Left renal pelvis (tissue), 4 donors: ENCODE measurements at regions not wholly inside any gene's neighbourhood (a gene's known extent, or its start where the extent isn't known, plus 50 kb on each side); places are given as distances from the start of the nearest gene placed in this dataset.

Experiments used
- DNase-seq, 4 donors: peaks; one replicate each; pipeline ENCODE4 v3.0.0-alpha.2; 2013; ENCODE audit warnings: low read depth in 4 of 4, low spot score in 3 of 4

DNA sequence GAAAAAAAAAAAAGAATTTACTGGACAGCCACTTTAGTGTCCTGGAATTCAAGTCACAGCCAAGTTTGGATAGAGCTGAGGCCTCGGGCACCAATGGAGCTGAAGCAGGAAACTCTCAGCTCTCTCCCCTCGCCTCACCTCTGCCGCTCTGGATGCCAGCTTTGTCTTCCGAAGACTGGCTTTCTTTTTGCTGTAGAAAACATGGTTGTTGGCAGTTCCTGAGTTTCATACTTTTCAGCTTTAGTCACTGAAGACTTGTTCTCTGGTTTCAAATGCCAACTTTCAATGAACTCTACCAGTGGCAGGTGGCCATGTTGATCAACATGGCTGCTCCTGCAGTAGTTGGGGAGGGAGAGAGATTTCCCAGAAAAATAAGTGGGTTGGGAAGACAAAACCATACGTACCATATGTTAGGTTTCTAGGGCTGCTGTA, 142.2 kb downstream of the SNX18 start:
- no peak for DNase-seq

DNA sequence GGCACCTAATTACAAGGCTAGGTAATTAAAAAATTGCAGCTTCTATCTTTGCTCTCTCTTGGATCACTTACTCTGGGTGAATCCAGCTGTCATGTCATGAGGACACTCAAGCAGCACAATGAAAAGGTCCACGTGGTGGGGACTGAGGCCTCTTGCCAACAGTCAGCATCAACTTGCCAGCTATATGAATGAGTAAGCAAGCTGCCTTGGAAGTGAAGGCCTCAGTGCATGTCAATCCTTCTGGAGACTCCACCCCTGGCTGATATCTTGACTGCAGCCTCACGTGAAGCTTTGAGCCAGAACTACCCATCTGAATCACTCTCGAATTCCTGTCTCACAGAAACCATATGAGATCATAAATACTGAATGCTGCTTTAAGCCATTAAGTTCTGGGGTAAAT, 140.5 kb downstream of the SNX18 start:
- DNase-seq, result no peak

DNA sequence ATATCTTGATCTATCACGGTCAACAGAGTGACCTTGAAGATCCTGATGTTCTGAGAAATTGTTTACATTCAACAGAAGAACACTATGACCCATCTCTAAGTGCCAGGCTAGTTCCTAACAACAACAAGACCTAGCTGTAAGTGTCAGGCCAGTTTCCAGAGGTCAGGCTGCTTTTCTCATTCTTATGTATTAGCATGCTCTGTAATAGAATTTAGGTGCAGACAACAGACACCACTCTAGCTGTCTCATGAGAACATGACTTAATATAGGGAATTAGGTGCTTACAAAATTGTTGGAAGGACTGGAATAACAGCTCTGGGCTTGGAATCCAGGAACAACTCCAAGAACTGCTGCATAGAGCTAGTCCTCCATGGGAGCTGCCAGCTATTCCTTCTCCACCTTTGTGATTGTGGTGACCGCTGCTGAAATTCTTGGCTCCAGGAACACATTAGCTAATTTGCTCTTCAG, 138.7 kb downstream of the SNX18 start:
- DNase-seq, result no peak

DNA sequence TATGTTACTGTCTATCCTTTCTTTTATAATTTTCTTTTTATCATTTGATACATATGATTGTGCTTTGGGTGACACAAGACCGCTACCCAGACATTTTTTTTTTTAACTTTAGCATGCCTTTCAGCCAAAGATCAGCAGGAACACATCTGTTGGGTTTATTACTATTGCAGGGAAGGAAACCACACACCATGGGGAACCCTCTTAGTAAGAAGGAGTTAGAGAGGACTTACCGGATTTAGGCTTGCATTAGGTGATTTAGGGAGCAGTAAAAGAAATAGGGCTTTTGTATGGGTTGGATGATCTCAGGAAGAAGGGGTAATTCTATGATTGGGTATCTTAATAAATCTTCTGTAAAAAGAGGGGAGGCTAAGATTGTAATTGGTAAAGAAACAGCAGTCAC, 138.2 kb downstream of the SNX18 start:
- no peak for DNase-seq

DNA sequence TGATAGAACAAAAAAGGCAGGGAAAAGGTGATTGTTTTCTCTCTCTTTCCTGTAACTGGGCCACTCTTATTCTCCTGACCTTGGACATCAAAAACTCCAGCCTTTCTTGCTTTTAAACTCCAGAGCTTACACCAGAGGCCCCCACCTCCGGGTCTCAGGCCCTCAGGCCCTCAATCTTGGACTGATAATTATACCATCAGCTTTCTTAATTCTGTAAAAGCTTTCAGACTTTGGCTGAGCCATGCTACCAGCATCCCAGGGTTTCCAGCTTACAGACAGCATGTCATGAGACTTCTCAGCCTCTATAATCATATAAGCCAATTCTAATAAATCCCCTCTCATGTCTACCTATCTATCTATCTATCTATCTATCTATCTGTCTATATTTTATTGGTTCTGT, 137.7 kb downstream of the SNX18 start:
- DNase-seq, result no peak

DNA sequence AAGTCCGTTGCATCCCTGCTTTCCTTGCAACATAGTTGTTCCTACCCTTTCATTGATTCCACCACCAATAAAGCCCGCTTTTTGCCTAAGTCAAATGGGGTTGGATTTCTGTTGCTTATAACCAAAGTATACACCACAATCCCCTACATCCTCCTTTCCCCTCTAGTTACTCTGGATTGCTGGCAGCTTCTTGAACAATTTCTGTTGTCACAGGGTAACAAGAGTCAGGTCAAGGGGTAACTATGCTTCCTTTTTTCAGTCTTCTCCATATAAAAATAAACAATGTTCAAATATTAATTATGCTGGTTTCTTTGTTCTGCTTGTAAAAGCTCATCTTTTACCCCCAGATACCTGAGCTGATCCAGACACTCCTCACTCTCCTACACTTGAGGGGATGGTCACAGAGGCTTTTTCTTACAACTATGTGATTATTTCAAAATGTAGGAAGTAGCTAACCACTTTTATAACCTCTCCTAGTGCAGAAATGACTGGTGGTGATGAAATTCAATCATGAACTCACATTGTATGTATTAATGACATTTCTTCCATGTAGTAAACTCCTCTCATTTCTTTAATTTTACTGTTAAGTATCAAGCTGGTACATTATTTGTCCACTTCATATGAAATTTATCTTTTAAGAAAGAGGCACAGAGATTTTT, 136.5 kb downstream of the SNX18 start:
- DNase-seq, result no peak

DNA sequence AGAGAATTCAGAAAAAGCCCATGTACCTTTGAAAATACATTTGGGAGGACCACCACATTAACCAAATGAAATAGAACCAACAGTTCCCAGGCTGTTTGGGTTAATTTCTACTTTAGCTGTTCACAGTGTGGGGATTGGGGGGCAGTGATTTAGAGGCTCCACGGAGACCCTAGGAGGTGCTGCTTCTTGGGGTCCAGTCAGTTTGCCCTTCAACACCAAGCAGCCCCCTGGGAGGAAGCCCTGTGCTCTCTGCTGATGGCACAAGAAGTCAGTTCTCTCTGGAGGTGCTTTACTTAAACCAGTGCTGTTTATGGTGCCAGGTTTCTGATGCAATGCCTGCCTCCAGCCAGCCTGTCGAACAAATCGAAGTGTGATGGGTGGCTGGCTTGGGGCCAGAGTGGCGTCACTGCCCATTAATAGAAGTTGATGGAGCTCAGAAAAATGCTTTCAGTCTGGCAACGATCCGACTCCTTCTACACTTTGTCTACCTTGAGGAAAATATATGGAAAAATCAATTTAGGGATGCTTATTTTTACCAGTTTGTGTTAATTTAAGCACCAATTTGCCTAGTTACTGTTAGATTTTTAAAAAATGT, 134.0 kb downstream of the SNX18 start:
- DNase-seq, result peak in 1 of 4 donors; percentile 29

DNA sequence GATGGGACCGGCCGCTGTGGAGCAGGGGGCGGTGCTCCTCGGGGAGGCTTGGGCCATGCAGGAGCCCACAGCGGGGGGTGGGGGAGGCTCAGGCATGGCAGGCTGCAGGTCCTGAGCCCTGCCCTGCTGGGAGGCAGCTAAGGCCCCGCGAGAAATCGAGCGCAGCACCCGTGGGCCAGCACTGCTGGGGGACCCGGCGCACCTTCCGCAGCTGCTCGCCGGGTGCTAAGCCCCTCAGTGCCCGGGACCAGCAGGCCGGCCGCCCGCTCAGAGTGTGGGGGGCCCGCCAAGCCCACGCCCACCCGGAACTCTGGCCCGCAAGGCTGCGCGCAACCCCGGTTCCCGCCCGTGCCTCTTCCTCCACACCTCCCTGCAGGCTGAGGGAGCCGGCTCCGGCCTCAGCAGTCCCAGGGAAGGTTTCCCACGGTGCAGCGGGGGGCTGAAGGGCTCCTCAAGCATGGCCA, 131.5 kb downstream of the SNX18 start:
- DNase-seq, result no peak

DNA sequence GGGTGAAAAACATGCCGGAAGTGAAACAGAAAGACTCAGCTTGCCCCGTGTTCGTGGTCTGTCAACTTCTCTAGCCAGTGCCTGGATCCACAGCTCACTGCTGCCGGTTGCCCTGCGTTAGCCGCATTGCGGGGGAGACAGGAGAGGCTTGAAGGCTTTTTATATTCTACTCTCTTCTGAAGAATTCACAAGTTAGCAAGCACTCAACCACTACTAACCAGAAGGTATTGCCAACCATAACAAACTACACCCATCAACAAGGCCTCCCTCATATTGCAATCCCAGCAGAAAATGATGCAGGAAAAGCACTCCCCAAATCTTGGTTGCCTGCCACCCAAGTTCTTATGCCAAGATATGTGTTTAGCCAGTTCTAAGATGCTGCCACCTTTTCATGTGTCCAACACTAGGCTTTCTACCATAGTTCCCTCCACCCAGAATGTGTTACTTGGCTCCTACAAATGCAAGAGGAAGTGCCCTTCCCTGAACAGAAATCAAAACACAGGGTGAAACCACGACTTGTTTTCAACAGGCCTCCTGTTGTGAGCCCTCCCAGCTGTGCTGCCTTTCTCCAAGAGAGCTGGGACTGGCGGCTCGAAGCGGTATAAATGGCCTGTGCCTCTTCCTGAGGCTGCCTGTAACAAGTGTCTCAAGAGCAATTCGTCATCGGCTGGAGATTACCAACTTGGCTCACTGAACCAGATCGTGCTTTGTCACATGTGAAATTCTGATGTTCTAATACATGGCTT, 129.0 kb downstream of the SNX18 start:
- peak in 3 of 4 donors; percentile 46 to 54 (median 51) for DNase-seq

DNA sequence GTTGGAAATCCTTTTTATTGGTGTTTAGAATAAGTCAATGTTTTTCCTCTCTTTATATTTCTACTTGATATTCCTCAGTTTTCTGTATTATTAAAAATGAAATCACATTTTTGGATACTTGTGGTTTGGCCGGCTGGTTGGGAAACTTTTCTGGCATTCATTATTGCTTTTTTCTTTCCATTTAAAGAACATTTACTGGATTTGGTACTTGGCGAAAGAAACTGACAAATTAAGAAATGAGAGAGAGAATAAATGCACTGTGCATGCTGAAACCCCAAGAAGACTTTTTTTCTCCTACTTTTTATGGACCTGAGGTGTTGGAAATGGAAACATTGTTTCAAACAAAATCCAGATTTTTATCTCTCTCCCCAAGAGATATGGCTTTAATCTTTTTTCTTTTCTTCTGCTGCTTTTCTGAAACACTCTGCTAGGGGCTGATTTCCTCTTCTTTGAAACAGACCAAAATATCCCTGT, 128.4 kb downstream of the SNX18 start:
- DNase-seq, result no peak

DNA sequence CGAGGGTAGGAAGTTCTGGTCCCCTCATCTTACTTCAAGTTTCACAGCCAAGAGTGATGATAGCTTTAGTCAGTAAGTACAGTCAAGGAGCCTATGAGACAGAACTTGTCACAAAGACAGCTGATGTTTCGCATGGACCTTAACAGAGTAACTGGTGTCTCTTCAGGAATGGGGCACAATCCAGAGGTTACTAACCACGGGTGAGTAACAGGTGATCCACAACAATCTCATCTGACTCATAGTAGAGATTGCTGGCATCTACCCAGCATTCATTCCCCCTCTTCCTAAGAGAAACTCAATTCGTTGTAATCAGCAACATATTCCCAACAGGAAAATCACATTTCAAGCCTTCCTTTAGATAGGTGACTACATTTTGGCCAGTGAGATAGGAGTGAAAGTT, 126.7 kb downstream of the SNX18 start:
- no peak for DNase-seq

DNA sequence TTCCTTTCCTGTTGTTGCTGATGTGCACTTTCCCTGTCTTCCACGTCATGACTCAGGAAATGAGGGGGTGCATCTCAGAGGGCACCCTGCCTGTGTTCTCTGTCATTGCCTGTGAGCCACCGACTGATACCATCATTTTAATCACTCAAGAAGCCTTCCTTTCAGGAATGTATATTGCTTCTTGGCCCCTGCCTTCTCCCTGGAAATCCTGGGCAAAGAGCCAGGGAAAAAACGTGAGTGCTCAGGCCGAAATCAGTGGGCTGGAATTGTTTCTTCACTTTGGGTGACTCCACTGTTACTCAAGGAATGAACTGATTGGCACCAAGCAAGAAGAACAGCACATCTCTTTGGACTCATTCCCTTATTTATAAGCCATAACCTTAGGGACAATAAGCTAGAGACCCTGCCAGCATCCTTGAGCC, 126.1 kb downstream of the SNX18 start:
- peak in 1 of 4 donors; percentile 22 for DNase-seq

DNA sequence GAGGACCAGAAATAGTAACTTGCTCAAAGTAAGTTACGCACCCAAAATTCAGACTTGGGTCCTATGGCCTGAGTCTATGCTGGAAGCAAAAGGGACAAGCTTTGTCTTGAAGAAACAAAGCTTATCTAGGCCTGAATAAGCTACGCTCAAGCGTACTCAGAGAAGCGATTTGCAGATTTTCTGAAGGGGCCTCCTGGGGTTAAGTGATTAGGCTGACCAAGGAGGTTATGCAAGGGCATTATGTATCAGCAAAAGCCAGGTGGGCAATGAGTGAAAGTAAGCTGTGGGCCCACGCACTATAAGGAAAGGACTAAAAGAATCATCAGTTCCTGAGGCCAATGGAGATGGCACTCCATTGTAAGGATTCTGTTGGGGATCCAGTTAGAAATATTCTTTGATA, 122.1 kb downstream of the SNX18 start:
- DNase-seq, result no peak

DNA sequence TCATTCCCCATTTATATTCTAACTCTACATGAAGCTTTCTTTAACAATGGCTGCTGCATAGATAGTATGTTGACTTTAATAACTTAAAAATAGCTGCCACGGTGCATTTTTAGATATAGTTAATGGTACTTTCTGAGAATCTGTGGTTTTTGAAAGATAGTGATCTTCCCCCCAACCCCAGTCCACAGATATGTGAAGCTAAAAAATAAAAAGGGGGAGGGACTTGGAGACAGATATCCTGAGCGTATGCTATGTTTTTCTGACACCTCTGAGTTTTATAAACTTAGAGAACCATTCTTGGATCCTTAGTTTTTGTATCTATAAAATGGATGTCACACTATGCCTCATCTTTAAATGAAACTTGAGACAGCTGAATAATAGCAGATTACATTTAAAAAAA, 120.5 kb downstream of the SNX18 start:
- DNase-seq, result no peak

DNA sequence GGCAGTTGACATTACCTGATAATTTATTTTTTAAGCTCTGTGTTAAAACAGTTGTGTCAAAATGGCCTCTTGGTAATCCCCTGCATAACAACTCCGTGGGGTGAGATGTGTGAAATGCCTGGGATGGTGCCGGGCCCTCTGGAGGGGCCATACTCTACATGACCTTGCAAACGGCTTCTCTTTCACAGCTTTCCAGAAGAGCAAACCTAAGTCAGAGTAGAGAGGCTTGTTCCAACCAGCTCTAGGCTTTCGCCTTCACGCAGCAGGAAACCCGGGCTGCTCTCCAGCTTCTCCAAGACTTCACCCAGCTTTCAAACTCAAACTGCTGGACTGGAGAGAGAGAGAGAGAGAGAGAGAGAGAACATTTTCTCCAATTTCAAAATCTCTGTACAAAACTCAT, 120.1 kb downstream of the SNX18 start:
- no peak for DNase-seq

DNA sequence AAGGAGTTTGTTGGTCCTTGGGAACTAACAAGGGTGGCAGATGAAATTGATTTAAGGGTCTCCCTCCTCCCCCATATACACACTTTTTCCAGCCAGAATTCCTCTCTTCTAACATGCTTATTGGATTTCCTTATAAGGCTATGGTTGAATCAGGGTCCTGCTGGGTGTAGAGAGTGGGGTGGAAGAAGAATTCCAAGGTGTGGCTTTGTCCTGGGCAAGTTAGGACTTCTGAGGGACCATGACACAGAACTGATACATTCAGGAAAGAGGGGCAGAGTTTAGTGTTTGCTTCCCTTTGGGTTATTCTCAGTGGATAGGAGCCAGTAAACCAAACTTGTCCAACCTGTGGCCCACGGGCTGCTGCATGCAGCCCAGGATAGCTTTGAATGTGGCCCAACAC, 116.5 kb downstream of the SNX18 start:
- no peak for DNase-seq

DNA sequence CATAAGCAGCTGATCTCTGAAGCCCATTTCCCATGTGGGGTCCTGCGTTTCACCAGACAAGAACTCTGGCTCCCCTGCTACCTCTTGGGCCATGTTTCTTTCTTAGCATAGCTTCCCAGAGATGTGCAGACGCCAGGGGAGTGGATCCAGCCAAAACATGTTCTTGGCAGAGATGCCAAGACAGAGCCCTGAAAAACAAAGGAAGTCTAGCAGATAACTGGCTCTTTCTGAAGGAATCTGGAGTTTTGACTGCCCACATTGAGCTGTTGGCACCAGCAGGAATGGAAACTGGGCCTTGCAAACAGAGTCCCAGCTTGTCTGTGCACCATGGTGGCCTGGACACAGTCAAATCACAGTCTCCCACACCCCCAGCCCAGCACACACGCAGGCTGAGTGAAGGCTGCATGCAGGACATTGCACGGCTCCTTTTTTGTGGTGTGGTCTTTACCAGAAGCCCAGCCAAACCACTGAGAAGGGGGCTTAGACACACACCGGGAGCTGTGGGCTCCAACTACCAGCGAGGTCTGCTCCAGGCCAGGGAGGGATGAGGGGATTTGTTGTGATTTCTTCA, 114.7 kb downstream of the SNX18 start:
- no peak for DNase-seq

DNA sequence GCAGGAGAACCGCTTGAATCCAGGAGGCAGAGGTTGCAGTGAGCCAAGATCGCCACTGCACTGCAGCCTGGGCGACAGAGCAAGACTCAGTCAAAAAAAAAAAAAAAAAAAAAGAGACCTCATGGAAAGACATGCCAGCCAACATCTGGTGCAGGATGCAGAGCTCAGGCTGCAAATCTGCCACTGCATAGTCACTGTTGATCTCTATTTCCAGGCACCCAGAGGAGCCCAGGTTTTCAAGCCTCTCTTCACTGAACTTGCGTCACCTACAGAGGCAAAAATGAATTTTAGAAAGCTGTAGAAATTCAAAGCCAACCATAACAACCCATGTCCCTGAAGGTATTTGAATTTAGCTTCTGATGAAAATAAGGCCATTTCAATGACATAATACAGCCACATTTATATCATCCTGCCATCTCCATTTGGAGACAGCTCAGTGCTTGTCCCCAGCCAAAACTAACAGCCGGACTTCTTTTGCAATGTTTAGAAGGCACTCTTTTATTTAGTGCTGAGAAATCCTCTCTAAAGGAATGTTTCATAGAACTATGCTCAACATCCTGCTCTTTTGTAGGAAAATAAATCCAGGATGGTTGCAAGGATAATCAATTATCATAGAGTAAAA, 113.3 kb downstream of the SNX18 start:
- no peak for DNase-seq

DNA sequence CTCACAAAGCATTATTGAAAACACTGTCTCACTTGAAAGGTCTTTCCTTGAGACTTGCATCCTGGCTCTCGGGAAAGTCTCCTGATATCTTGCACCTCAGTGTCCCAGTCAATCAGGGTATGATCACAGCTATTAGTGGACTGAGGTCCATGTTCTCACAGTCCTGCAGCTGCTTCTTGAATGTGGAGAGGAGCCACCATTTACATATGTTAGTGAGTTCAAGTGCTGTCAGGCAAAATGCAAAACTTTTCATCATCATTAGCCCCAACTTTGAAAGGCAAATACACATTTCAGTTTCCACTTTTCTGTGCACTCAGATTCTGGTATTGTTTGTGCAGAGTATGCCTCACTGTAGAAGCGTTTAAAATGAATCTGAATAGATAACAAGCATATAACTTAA, 111.6 kb downstream of the SNX18 start:
- DNase-seq, result no peak

DNA sequence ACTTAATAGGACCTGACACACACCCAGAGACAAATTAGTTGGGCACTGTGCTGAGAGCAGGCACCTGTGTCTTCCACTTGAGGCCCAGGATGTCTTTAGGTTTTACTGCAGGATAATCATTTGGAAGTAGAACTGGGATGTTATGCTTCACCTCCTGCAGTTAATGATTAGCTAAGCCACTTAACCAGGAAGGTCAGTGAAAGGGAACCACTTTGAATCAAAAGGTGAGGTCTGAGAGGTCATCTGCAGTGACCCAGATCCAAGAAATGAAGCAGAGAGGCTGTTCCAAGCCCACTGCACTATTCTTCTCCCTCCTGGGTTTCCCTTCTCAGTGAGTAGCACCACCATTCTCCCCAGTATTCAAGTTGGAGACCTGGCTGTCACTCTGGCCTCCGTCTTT, 110.5 kb downstream of the SNX18 start:
- peak in 1 of 4 donors; percentile 47 for DNase-seq

DNA sequence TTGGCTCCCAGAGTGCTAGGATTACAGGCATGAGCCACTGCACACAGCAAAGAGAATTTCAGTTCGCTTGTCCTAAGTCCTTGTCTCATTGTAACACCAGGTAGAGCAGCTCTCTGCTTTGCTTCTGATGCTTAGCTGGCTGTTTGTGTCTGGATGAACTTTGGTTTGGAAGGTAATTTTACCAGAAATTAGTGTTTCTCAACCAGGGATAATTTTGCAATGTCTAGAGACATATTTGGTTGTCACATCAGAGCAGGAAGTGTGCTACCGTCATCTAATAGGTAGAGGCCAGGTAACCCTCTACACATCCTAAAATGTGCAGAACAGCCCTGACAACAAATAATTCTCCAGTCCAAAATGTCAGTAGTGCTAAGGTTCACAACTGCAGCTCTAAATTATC, 108.8 kb downstream of the SNX18 start:
- no peak for DNase-seq
